ENCODE measurements at regions not wholly inside any gene's neighbourhood (a gene's known extent, or its start where the extent isn't known, plus 50 kb on each side); places are given as distances from the start of the nearest gene placed in this dataset.

- WGBS, 2 donors, result 63 to 77% methylated on average over 2 of the region's 2 CpGs
- DNase-seq (no peak), ATAC-seq (ENCODE audit: low FRiP score in 2 of 2) (no peak)
- H3K9me3 ChIP-seq, result no peaks in the 10 kb centered on the region
- no peaks in the 10 kb centered on the region for H3K4me1 ChIP-seq
- no peak overlapping the region for H3K4me3 ChIP-seq
- H3K36me3 ChIP-seq, result no peaks in the 10 kb centered on the region
- no peak for TF ChIP-seq POLR2AphosphoS5 (IDR thresholded peaks at IDR 0.05)
- TF ChIP-seq POLR2A (IDR thresholded peaks at IDR 0.05), result no peak
- TF ChIP-seq EP300 (IDR thresholded peaks at IDR 0.05), result no peak
- TF ChIP-seq, protein P1, sequence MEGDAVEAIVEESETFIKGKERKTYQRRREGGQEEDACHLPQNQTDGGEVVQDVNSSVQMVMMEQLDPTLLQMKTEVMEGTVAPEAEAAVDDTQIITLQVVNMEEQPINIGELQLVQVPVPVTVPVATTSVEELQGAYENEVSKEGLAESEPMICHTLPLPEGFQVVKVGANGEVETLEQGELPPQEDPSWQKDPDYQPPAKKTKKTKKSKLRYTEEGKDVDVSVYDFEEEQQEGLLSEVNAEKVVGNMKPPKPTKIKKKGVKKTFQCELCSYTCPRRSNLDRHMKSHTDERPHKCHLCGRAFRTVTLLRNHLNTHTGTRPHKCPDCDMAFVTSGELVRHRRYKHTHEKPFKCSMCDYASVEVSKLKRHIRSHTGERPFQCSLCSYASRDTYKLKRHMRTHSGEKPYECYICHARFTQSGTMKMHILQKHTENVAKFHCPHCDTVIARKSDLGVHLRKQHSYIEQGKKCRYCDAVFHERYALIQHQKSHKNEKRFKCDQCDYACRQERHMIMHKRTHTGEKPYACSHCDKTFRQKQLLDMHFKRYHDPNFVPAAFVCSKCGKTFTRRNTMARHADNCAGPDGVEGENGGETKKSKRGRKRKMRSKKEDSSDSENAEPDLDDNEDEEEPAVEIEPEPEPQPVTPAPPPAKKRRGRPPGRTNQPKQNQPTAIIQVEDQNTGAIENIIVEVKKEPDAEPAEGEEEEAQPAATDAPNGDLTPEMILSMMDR (IDR thresholded peaks at IDR 0.05), result no peak
- H3K27ac ChIP-seq, result no peak overlapping the region
- no peaks in the 10 kb centered on the region for H3K27me3 ChIP-seq
These were observed 502.1 kb upstream of the FLRT2 start for GRCh38 chr14:85027681-85028370.

DNA sequence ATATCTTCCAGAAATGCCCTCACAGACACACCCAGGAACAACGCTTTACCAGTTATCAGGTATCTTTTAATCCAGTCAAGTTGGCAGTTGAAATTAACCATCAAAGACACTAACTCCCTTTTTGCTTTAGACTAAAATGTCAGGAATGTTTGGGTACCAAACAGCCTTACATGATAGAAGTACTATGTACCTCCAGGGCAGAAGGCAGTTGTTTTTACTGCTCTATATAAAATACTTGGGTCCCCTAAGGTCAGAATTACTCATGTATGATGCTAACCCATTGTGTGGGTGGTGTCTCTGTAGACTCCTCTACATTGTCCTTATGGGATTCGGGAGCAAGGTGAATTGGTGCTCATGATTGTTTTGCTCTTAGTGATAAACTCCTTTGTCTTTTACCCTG, 492.5 kb upstream of the FLRT2 start:
- no peaks in the 10 kb centered on the region for H3K4me1 ChIP-seq
- no peaks in the 10 kb centered on the region for H3K9me3 ChIP-seq
- H3K4me3 ChIP-seq, result no peak overlapping the region
- ATAC-seq (ENCODE audit: low FRiP score in 2 of 2), result no peak
- no peak overlapping the region for H3K27ac ChIP-seq
- H3K27me3 ChIP-seq, result no peaks in the 10 kb centered on the region
- DNase-seq, result no peak
- no peaks in the 10 kb centered on the region for H3K36me3 ChIP-seq
- WGBS, 2 donors, result 89 to 100% methylated on average over 2 of the region's 2 CpGs
- TF ChIP-seq EP300 (IDR thresholded peaks at IDR 0.05), result no peak
- TF ChIP-seq, protein P1 (IDR thresholded peaks at IDR 0.05), result no peak
- no peak for TF ChIP-seq POLR2AphosphoS5 (IDR thresholded peaks at IDR 0.05)
- TF ChIP-seq POLR2A (IDR thresholded peaks at IDR 0.05), result no peak

GRCh38 chr14:85038526-85039352, 491.2 kb upstream of the FLRT2 start:
- Histone ChIP-seq H3K4me3 (no peak overlapping the region), H3K4me1 (no peaks in the 10 kb centered on the region), H3K9me3 (no peaks in the 10 kb centered on the region), H3K36me3 (no peaks in the 10 kb centered on the region), H3K27me3 (no peaks in the 10 kb centered on the region), H3K27ac (no peak overlapping the region)
- no peak for ATAC-seq (ENCODE audit: low FRiP score in 2 of 2)
- DNase-seq, result no peak
- 91 to 94% methylated on average over 7 of the region's 7 CpGs for WGBS, 2 donors
- TF ChIP-seq, protein P1 (IDR thresholded peaks at IDR 0.05), result no peak
- TF ChIP-seq POLR2AphosphoS5 (IDR thresholded peaks at IDR 0.05), result no peak
- no peak for TF ChIP-seq EP300 (IDR thresholded peaks at IDR 0.05)
- no peak for TF ChIP-seq POLR2A (IDR thresholded peaks at IDR 0.05)

DNA sequence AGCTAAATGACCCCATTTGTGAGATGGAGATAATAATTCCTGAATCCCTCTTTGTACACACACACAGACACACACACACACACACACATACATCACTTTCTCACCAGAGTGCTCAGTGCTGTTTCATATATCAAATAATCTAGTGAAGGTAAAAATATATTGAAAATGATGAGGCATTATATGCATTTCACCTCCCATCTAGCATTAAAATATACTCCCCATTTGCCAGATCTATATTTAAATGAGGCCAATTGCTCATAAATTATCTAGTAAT, 490.7 kb upstream of the FLRT2 start:
- no peaks in the 10 kb centered on the region for H3K27me3 ChIP-seq
- H3K36me3 ChIP-seq, result no peaks in the 10 kb centered on the region
- ATAC-seq (ENCODE audit: low FRiP score in 2 of 2) (no peak), DNase-seq (no peak)
- H3K4me3 ChIP-seq, result no peak overlapping the region
- no peak overlapping the region for H3K27ac ChIP-seq
- H3K9me3 ChIP-seq, result no peaks in the 10 kb centered on the region
- no peaks in the 10 kb centered on the region for H3K4me1 ChIP-seq
- TF ChIP-seq POLR2A (IDR thresholded peaks at IDR 0.05), result no peak
- no peak for TF ChIP-seq POLR2AphosphoS5 (IDR thresholded peaks at IDR 0.05)
- TF ChIP-seq, protein P1 (IDR thresholded peaks at IDR 0.05), result no peak
- TF ChIP-seq EP300 (IDR thresholded peaks at IDR 0.05), result no peak

Data from upper lobe of left lung (tissue), 6 donors.